ENCODE measurements at regions not wholly inside any gene's neighbourhood (a gene's known extent, or its start where the extent isn't known, plus 50 kb on each side); places are given as distances from the start of the nearest gene placed in this dataset.

DNA sequence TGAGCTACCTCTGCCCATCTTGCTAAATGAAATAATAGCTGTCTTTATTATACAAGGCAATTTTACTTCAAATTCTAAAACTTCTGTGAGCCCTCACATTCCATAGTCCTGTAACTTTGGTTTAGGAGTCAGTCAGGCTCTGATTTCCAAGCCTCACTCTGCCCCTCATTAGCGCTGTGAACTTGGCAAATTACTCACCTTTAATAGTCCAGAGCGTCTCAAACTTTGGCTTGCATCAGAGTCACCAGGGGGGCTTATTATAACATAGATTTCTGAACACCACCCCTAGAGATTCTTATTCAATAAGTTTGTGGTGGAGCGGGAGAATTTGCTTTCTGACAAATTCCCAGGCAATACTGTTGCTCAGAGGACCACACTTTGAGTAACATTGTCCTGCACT lies 126.2 kb upstream of the FGGY start:
- TF ChIP-seq, protein P1, sequence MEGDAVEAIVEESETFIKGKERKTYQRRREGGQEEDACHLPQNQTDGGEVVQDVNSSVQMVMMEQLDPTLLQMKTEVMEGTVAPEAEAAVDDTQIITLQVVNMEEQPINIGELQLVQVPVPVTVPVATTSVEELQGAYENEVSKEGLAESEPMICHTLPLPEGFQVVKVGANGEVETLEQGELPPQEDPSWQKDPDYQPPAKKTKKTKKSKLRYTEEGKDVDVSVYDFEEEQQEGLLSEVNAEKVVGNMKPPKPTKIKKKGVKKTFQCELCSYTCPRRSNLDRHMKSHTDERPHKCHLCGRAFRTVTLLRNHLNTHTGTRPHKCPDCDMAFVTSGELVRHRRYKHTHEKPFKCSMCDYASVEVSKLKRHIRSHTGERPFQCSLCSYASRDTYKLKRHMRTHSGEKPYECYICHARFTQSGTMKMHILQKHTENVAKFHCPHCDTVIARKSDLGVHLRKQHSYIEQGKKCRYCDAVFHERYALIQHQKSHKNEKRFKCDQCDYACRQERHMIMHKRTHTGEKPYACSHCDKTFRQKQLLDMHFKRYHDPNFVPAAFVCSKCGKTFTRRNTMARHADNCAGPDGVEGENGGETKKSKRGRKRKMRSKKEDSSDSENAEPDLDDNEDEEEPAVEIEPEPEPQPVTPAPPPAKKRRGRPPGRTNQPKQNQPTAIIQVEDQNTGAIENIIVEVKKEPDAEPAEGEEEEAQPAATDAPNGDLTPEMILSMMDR (IDR thresholded peaks at IDR 0.05), result no peak
- TF ChIP-seq POLR2A (IDR thresholded peaks at IDR 0.05) (no peak), EP300 (IDR thresholded peaks at IDR 0.05) (no peak)

Measured in ovary (tissue), 3 donors.